Superior temporal gyrus (tissue), 1 donor: ENCODE measurements at regions not wholly inside any gene's neighbourhood (a gene's known extent, or its start where the extent isn't known, plus 50 kb on each side); places are given as distances from the start of the nearest gene placed in this dataset.

Experiments
- DNase-seq: peaks from one replicate; pipeline ENCODE4 v3.0.0-alpha.2; 2016; ENCODE audit errors: extremely low spot score

DNA sequence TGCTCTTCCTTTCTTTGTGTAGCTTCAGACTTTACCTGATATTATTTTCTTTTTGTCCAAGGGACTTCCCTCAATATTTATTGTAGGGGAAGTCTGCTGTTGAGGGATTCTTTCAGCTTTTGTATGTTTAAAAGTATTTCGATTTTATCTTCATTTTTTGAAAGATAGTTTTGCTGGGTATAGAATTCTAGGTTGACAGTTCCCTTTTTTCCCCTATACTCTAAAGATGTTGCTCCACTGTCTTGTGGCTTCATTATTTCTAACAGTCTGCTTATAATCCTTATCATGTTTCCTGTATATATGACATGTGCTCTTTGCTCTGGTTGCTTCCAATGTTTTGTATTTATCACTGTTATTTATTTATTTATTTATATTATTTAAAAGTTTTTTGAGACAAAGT lies 57.3 kb downstream of the CYTL1 start:
- DNase-seq = no peak

DNA sequence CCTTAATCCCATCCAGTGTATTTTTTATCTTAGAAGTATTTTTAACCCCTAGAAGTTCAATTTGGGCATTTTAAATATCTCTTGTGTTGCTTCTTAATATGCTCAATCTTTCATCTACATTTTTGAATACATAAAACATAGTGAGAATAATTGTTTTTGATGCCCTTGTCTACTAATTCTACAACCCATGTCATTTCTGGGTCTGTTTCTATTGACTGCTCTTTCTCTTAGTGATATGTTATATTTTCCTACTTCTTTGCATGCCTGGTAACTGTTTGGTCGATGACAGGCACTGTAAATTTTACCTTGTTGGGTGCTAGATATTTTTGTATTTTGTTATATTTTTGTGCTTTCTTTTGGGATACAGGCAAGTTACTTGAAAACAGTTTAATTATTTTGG lies 56.3 kb downstream of the CYTL1 start:
- DNase-seq = no peak
